Jurkat, Clone E6-1 (cell line): ENCODE measurements at regions not wholly inside any gene's neighbourhood (a gene's known extent, or its start where the extent isn't known, plus 50 kb on each side); places are given as distances from the start of the nearest gene placed in this dataset.

Source experiments
- DNase-seq: peaks from one replicate; pipeline ENCODE4 v3.0.0-alpha.2; 2011; ENCODE audit warnings: low read depth, low spot score
- H3K4me3 ChIP-seq: 2 replicates; pipeline ENCODE4 v1.5.1; 2011; ENCODE audit warnings: mild to moderate bottlenecking, low read length, control low read depth, moderate library complexity

DNA sequence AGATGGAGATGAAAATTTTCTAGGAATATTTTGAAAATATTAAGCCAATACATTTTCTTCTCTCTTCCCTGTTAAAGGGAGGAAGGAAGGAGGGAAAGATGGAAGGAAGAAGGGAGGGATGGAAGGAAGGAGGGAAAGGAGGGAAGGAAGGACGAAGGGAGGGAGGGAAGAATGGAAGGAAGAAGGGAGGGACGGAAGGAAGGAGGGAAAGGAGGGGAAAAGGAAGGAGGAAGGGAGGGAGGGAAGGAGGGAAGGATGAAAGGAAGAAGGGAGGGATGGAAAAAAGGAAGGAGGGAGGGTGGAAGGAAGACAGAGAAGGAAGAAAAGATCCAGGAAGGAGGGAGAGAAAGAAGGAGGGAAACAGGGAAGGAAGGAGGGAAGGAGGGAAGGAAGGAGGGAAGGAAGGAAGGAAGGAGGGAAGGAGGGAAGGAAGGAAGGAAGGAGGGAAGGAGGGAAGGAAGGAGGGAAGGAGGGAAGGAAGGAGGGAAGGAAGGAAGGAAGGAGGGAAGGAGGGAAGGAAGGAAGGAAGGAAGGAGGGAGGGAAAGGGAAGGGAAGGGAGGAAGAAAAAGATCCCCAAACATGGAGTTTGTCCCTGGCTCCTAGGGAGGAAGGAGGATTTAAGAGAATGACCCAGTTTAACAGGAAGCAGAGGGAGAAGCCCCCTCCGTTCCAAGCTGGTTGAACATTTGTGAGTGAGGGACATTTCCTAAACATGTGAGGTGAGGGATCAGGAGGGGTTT is 70.3 kb upstream of the NEURL1B start:
- no peak for DNase-seq

DNA sequence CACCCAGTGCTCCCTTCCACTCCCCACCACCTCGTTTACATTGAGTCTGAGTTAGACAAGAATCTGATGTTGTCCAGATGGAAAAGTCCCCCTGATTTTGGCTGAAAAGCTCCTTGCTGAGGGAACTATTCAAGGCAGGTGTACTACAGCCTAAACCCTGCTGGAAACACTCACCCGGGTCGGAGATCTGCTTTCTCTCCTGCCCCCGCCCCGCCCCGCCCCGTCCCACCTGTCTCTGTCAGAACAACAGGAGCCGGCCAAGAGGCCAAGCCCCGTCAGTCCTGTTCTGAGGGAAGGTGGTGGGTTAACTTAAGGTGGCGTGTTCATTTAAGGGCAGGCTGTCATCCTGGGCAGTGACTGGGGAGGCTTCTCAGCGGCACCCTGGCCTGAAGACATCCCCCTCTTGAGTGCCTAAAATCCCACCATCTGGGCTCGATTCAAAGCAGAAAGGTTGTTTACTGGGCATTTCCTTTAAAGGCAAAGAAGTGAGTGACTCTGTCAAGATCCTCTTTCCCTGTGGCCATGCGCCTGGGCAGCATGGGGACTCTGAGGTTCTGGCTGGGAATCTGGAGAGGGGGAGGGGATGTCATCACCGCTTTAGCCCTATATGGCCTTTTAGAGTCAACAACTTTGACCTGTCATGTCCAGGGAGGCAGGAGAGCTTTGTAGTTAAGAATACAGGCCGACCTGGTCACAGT is 71.1 kb upstream of the NEURL1B start:
- no peak for DNase-seq

More for the DNA sequence above, 70.3 kb upstream of the NEURL1B start:
- H3K4me3 ChIP-seq: no peak overlapping the region

DNA sequence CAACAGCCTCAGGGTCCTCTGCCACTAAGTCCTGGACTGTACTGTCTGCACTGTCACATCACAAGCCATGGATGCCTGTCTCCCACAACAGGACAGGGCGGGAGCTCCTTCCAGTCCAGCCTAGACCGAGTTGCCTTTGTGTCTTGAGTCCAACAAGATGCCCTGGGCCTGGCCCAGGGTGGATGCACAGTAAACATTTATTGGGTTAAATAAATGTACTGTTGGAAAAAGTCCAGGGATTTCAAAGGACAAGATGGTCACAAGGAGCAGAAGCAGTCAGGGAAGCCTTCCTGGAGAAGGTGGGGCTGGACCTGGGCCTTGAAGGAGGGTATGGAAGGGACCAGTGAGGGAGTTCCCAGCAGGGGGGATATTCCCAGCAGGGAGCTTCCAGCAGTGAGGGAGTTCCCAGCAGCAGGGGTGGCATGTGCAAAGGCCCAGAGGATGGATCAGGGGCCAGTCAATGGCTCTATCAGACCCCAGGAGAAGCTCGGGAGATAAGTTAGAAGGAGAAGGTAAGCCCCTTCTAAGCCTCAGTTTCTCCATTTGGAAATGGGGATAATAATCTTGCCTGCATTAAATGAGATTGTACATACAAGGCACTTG is 72.7 kb upstream of the NEURL1B start:
- no peak overlapping the region for H3K4me3 ChIP-seq
- DNase-seq: no peak

More for the DNA sequence above, 71.1 kb upstream of the NEURL1B start:
- no peak overlapping the region for H3K4me3 ChIP-seq

- no peak for DNase-seq
- H3K4me3 ChIP-seq: no peak overlapping the region
These were observed 73.2 kb upstream of the NEURL1B start for GRCh38 chr5:172567843-172568242.

DNA sequence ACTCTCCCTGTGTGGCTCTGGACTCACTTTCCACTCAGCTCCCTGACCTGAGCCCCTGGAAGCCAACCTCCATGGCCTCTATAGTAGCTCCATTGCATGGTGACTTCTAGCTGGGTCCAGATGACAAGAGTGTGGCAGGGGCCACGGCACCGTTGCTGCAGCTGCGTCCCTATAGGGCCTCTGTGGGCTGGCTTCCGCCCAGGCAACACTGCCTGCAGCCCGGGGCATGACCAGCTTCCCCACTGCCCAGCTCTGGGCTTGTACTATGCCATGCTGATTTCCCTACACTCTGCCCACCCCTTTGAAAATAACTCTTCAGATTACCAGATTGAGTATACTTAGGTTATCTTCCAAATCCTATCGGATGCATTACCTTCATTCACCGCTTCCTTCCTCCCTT is 73.8 kb upstream of the NEURL1B start:
- no peak overlapping the region for H3K4me3 ChIP-seq
- no peak for DNase-seq

DNA sequence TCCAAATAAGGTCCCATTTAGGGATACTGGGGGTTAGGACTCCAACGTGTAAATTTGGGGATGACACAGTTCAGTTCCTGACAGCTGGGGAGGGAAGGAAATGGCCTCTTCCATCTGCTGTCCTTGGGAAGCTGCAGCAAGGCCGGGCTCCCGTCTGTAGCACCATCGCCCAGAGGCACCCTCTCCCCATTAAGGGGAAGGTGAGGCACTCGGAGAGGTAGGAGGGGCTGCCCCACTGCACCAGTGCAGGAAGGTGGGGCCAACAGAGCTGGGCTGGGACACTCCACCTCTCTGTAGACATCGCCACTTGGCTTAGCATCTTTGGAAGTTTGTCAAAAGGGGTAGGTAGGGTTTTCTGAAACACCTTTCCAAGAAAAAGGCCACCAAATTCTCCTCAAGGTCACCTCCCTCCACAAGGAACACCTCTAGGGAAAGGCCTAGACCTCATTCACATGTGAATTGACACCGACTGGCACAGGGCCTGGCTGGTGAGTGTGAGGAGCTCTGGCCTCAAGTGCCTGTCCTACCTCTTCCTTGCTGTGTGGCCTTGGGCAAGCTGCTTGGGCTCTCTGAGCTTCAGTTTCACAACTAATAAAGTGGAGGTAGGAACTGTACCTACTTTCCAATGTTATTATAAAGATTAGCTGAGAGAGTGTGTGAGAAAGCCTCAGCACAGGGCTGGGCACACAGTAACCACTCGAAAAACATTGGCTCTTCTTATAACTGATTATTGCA is 75.0 kb upstream of the NEURL1B start:
- H3K4me3 ChIP-seq: no peak overlapping the region
- DNase-seq: no peak

- H3K4me3 ChIP-seq: no peak overlapping the region
- no peak for DNase-seq
These were observed 75.6 kb upstream of the NEURL1B start for GRCh38 chr5:172565455-172565854.

DNA sequence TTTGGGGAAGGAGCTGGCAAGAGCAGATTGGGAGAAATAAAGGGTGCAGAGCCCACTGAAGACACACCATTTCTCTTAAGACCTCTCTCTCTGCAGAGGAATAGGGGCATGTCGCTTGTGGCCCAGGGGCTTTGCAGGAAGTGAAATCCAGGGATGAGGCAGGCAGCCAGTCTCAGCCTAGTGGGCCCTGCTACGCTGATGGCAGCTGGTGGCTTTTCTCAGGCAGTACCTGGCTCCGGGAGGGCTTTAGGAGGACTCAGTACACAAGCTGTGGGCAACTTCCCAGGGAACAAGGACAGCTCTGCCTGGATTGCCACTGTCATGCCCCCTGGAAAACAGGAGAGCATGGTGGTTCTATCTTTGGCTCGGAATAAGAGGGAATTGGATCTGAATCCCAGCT is 76.2 kb upstream of the NEURL1B start:
- H3K4me3 ChIP-seq: no peak overlapping the region
- DNase-seq: no peak

DNA sequence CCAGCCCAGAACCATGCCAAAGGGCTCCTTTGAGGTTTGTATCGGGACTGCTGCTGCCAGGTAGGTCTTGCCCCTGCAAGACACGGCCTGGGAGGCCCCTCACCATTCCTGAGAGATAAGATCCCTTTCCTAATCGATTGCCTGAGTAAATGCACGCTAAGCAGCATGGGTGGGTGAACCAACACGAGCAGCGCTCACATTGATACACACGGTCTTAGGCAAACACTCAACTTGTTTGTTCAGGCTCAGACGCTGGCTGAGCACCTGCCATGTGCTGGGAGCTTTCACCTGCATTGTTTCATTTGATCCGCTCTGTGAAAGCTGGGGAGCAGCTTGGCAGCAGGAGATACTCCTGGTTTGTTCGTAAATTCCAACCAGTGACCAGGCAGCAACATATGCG is 76.9 kb upstream of the NEURL1B start:
- DNase-seq: no peak
- no peak overlapping the region for H3K4me3 ChIP-seq

- no peak overlapping the region for H3K4me3 ChIP-seq
- no peak for DNase-seq
These were observed 78.6 kb upstream of the NEURL1B start for GRCh38 chr5:172562443-172562842.

DNA sequence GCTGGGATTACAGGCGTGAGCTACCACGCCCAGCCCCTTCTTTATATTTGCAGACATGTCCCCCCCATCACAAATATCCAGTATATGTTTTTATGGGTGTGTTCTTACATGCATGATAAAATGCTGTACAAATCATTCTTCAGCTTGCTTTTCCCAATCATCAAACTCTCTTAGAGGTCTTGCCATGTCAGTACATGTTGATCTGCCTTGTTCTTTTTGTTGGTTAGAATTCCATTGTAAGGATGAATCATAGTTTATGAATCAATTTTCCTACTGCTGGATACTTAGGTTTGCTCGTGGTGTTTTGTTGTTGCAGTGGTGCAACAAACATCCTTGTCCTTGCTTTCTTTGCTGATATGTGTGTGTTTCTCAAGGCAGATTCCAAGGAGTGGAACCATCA is 79.9 kb upstream of the NEURL1B start:
- DNase-seq: no peak
- H3K4me3 ChIP-seq: no peak overlapping the region

GRCh38 chr5:172559004-172559932 is 81.8 kb upstream of the NEURL1B start:
- no peak for DNase-seq
- H3K4me3 ChIP-seq: no peak overlapping the region

DNA sequence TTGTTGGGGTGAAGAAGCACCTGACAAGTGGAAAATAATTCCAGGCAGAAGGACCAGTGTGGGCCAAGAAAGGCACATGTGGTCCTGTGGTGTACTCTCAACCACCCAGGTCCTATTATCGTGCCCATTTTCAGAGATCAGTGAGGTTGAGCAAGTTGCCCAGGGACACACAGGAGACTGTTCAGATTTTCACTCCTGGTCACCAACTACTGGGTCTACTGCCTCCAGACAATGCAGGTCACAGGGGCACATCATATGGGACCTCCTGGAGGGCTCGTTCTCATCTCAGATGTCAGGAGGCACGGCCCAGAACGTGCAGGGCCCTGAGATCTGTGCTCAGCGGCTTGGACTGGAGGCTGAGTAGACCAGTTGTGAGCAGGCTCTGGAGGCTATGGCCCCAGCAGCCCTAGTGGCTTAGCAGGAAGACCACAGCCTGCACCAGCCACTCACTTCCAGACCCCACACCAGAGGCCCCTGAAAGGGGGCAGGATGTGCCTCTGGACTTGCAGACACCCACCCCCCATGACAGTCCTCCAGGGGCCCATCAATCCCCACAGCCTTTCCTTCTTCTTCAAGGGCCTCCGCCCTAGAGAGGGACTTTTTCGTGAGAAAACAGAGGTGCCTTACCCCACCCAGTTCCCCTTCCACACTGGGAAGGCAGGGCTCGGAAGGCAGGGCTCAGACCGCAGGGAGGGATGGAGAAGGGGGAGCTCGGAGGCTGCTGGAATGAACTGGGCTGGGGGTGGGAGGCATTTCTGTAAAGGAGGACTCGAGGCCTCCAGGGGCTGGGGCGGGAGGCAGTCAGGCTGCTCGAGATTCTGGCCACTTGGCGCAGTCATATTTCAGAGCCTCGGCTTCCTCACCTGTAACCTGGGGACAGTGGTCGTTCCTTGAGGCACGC is 82.7 kb upstream of the NEURL1B start:
- H3K4me3 ChIP-seq: no peak overlapping the region
- no peak for DNase-seq

- no peak overlapping the region for H3K4me3 ChIP-seq
- no peak for DNase-seq
These were observed 84.0 kb upstream of the NEURL1B start for GRCh38 chr5:172556971-172557461.

DNA sequence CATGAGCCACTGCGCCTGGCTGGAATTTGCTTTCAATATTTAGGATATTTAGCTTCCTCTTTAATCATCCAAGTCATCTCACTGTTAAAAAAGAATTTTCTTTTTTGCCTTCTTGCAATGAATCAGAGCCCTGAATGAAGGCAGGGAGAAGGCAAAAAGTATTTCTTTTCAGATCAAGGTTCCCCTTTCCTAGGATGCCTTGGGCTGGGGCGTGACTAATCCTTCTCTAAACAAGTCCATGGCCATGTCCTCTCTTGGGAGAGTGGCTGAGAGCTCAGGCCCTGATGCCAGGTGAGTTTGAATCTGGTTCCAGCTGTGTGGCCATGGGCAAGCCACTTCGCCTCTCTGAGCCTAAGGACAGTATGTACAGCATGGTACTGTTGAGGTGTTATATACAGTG is 84.8 kb upstream of the NEURL1B start:
- H3K4me3 ChIP-seq: no peak overlapping the region
- DNase-seq: no peak

- no peak overlapping the region for H3K4me3 ChIP-seq
- DNase-seq: no peak
These were observed 86.5 kb upstream of the NEURL1B start for GRCh38 chr5:172554562-172554961.

GRCh38 chr5:172553903-172554302 is 87.2 kb upstream of the NEURL1B start:
- DNase-seq: no peak
- H3K4me3 ChIP-seq: no peak overlapping the region

DNA sequence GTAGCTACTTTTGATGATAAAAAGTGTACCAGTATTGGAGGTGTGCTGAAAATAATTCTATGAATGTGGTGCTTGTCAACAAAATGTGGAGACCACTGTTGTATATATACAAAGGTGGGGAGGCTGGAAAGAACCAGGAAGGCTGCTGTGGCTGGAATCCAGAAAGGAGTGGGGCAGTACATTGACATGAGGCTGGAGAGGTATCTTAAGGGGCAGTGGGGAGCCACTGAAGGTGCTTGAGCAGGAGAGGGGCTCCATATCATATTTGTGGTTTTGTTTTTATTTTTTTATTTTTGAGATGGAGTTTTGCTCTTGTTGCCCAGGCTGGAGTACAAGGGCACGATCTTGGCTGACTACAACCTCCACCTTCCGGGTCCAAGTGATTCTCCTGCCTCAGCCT is 87.9 kb upstream of the NEURL1B start:
- no peak overlapping the region for H3K4me3 ChIP-seq
- no peak for DNase-seq
